ENCODE measurements at regions not wholly inside any gene's neighbourhood (a gene's known extent, or its start where the extent isn't known, plus 50 kb on each side); places are given as distances from the start of the nearest gene placed in this dataset.

DNA sequence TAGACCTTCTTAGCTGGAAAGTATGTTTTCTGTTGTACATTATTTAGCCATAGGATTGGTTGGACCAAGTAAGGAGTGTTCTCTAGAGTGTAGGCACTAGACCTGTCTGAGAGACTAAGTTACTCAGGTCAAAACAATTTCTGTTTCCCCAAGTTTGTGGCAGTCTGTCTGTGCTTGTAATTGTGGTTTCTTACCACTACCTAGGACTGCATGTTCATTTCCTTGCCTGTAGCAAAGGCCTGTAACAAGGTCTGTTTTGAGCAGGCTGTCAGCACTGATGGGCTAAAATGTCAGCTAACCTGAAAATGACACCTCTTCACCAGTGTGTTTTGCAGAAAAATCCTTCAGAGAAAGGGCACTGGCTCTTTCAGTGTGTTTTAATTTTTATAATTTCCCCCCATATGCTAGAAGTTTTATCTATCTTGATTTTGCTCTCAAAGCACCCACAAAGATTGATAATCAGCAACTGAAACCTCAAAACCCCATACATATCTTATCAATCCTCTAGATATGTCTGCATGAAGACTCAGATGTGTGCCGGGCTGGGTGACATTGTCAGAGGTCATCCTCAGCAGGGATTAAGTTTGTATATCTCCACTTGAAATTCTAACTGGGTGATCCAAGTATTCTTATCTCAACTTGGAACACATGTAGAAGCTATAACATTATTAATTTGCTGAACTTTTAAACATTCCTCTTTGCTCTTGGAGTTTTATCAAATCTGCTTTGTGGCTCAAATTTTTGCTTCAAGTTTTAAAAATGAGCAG is 50.7 kb upstream of the ST6GALNAC3 start:
- H3K79me2 ChIP-seq (ENCODE audit: insufficient read depth, low read length) = no peaks in the 10 kb centered on the region
- H3K4me3 ChIP-seq (ENCODE audit: insufficient read depth, low read length, poor library complexity, severe bottlenecking) = no peak overlapping the region
- no peaks in the 10 kb centered on the region for H3K36me3 ChIP-seq (ENCODE audit: low read length)
- H3K9me3 ChIP-seq (ENCODE audit: insufficient read depth, low read length) = no peaks in the 10 kb centered on the region
- H3K27me3 ChIP-seq (ENCODE audit: low read length) = no peaks in the 10 kb centered on the region
- H3F3A ChIP-seq (ENCODE audit: insufficient read depth) = no peaks in the 10 kb centered on the region
- H3K27ac ChIP-seq (ENCODE audit: low read depth, low read length) = no peak overlapping the region
- TF ChIP-seq, protein P1, sequence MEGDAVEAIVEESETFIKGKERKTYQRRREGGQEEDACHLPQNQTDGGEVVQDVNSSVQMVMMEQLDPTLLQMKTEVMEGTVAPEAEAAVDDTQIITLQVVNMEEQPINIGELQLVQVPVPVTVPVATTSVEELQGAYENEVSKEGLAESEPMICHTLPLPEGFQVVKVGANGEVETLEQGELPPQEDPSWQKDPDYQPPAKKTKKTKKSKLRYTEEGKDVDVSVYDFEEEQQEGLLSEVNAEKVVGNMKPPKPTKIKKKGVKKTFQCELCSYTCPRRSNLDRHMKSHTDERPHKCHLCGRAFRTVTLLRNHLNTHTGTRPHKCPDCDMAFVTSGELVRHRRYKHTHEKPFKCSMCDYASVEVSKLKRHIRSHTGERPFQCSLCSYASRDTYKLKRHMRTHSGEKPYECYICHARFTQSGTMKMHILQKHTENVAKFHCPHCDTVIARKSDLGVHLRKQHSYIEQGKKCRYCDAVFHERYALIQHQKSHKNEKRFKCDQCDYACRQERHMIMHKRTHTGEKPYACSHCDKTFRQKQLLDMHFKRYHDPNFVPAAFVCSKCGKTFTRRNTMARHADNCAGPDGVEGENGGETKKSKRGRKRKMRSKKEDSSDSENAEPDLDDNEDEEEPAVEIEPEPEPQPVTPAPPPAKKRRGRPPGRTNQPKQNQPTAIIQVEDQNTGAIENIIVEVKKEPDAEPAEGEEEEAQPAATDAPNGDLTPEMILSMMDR (IDR thresholded peaks at IDR 0.05; ENCODE audit: insufficient read depth, low read length, poor library complexity, severe bottlenecking) = no peak
- TF ChIP-seq EZH2phosphoT487 (conservative IDR thresholded peaks at IDR 0.05; ENCODE audit: low read length) = no peak
- no peaks in the 10 kb centered on the region for H3K9me2 ChIP-seq (replicated peaks; ENCODE audit: insufficient read depth, low read length)
- no peaks in the 10 kb centered on the region for H4K20me1 ChIP-seq (ENCODE audit: low read depth, low read length)
- H2AFZ ChIP-seq (ENCODE audit: low read depth, low read length, severe bottlenecking) = no peak overlapping the region
- no peak overlapping the region for H3K9ac ChIP-seq (ENCODE audit: low read length)
- H3K4me2 ChIP-seq (ENCODE audit: low read depth, low read length, poor library complexity, severe bottlenecking) = no peak overlapping the region
